ENCODE measurements at regions not wholly inside any gene's neighbourhood (a gene's known extent, or its start where the extent isn't known, plus 50 kb on each side); places are given as distances from the start of the nearest gene placed in this dataset.

GRCh38 chr3:127107491-127108375, 85.2 kb upstream of the PRR23E start:
- no peak for DNase-seq (ENCODE audit: low read depth, low spot score)

DNA sequence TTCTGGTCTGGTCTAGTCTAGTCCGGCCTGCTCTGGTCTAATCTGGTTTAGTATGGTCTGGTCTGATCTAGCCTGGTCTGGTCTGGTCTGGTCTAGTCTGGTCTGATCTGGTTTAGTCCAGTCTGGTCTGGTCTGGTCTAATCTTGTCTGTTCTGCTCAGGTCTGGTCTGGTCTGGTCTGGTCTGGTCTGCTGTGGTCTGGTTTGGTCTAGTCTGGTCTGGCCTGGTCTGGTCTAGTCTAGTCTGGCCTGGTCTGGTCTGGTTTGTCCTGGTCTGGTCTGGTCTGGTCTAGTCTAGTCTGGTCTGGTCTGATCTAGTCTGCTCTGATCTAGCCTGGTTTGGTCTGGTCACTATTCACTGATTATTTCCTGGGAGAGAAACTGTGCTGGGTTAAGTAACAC, 84.1 kb upstream of the PRR23E start:
- no peak for DNase-seq (ENCODE audit: low read depth, low spot score)

DNA sequence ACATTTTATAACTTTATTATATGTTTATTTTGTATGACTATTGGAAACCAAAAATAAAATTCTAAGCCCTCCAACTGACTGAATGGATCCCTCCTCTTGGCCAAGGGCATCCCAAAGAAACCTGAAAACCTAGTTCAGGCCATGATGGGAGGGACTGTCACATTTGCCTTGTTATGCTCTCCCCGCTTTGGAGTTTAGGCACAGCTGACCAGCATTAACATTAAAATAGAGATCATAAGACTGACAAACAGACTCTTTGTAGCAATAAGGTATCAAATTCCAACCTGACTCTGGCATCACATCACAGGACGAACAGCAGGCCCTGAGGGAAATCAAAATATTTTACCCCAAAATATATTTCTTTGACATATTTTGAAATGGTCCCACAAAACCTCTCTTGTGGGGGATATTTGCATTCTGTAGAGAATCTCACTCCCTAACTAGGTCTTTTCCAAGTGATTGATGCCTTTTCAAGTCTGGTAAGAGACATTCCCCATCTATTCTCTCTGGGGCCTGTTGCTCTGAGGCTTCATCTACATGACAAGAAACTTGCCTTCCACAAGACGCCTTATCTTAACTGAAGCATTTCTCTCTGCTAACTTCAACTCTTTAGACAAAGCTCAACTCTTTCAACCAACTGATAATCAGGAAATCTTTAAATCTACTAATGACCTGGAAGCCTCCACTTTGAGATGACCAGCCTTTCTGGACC, 81.8 kb upstream of the PRR23E start:
- DNase-seq (ENCODE audit: low read depth, low spot score), result peak; percentile 23

- no peak for DNase-seq (ENCODE audit: low read depth, low spot score)
Observed at GRCh38 chr3:127112796-127113570, 79.9 kb upstream of the PRR23E start.

- DNase-seq (ENCODE audit: low read depth, low spot score), result no peak
Observed at GRCh38 chr3:127113571-127113891, 79.4 kb upstream of the PRR23E start.

DNA sequence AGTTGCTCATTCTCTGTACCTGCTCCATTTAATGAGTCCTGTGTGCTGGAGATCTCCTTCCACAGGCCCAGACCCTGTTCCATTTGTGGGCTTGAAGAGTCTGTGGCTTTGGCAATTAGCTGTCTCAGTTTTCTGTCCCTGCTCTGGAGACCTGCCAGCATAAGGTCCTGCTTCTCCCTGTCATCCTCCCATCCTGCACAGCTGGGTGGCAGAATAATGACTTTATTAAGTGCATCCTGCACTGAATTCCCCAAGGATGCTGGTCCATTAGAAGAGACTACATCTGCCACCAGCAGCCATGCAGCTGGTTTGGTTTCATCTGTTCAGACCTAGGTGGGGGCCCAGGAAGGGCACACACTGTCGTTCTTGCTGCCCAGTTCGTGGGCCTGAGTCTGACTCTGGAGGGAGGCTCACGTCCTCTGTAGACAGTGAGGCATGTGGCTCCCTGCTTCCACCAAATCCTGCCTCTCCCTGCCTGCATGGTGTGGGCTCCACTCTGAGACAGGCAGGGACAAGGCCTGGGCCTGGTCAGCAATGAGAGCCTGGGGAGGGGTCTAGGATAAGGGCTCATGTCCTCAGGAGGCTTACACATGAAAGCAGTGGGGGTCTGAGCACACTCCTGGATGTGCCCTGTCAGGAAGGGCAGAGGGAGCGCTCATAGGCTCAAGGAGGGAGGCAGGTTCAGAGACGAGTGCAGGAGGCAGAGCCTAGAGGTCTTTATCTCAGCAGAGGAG, 78.4 kb upstream of the PRR23E start:
- DNase-seq (ENCODE audit: low read depth, low spot score), result no peak

GRCh38 chr3:127115691-127116351, 77.1 kb upstream of the PRR23E start:
- no peak for DNase-seq (ENCODE audit: low read depth, low spot score)

DNA sequence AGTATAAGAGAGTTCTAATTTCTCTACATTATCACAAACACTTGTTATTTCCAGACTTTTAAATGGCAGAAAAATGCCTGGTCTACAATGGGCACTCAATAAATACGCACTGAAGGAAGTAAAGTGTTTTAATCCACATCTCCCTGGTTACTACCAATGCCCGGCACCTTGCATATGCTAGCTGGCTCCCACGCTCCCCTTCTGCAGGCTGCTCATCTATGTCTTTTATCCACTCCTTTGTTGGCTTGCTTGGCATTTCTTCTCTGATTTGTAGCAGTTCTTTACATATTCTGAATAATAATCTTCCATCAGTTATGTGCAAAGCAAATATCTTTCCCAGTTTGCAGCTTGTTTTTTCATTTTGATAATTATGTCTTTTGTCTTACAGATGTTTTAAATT, 74.6 kb upstream of the PRR23E start:
- DNase-seq (ENCODE audit: low read depth, low spot score), result no peak

DNA sequence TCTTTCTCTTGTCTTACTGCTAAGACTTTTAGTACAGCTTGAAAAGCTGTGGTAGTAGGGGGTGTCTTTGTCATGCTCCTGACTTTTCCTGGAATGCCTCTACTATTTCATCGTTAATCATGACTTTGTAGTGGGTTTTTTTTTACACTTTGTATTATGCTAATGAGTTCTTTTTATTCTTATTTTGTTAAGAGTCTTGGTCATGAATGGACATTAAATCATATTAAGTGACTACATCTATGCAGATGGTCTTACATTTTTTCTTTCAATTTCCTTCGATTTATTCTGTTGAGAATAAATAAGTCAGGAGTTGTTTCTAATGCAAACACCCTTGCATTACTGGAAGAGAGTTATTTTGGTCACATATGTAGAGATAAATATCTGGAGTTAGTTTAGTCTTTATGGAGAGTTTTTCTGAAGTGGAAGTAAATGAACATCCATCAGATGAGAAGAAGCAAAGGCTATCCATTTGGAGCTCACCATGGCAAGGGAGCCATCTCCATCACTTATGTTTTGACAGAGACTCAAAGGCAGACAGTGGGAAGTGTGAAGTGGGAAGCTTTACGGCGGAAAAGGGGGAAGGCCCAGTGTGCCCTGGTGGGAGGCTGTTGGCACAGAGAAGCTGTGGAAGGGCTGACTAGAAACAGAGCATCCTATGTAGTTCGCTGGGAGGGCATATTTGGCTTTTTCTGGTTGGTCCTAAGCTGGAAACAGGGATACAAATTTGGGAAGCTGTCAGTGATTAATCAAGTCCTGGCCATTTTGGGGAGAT, 73.1 kb upstream of the PRR23E start:
- no peak for DNase-seq (ENCODE audit: low read depth, low spot score)

GRCh38 chr3:127120851-127121647, 71.9 kb upstream of the PRR23E start:
- DNase-seq (ENCODE audit: low read depth, low spot score), result no peak

DNA sequence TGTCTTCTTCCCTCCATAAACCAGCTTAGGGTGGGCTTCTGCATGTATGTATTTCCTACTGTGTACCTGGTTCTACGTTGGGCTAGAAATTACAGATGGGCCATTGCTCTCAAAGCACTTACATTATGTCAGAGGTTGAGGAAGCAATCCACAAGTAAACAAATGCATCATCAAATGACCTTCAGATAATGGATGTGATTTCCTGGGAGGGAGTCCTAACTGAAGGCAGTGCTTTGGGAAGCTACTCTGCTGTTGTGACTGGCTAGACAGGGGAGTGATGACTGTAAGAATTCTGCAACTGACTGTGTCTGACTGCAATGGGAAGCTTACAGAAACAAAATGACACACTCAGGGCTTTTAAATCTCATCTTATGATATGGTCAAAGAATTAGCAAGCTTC, 71.0 kb upstream of the PRR23E start:
- no peak for DNase-seq (ENCODE audit: low read depth, low spot score)

GRCh38 chr3:127123533-127123932, 69.4 kb upstream of the PRR23E start:
- DNase-seq (ENCODE audit: low read depth, low spot score), result no peak

DNA sequence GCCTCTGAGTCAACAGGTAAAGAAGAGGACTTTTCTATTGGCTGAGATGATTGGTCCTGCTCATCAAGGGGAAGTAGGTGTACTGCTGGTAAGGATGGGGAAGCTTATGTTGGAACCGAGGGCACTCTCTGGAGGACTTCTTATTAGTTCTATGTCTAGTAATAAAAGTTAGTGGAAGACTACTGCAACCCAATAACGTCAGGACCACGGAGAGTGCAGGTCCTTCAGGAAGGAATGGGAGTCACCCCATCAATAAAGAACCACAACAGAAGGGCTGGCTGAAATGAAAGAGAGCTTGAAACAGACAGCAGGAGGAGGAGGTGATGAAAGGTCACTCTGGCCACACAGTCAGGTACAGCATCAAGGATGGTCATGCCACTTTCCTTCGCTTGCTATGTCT, 68.8 kb upstream of the PRR23E start:
- no peak for DNase-seq (ENCODE audit: low read depth, low spot score)

DNA sequence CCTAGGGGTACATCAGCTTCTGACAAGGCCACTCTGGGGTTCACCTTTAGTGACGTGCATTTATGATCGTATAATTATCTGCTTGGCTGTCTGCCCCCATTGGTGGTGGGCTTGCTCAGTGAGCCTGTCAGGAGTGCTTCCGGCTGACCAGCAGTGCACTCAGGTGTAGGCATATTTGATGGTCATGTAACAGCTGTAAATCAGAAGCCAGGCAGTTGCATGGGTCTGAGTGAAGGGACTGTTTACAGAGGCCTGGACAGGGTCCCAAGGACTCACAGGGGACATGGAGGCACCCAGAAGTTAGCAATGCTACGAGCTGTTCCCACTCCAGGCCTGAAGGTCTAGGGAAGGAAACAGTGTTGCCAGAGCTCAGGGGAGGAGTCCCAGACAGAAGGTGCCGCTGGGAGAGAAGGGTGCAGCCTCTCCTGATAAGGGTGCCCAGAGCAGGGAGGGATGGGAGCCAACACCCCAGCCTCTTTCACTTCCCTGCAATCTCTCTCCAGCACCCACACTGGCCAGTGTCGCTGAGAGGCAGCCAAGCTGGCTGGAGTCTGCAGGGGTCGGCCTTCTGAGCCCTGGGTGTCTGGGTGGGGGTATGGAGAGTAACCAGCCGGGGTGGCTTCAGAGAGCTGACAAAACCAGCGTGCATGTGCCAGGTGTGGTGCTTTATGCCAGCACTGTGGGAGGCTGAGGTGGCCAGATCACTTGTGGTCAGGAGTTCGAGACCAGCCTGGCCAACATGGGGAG, 61.3 kb upstream of the PRR23E start:
- DNase-seq (ENCODE audit: low read depth, low spot score), result no peak

DNA sequence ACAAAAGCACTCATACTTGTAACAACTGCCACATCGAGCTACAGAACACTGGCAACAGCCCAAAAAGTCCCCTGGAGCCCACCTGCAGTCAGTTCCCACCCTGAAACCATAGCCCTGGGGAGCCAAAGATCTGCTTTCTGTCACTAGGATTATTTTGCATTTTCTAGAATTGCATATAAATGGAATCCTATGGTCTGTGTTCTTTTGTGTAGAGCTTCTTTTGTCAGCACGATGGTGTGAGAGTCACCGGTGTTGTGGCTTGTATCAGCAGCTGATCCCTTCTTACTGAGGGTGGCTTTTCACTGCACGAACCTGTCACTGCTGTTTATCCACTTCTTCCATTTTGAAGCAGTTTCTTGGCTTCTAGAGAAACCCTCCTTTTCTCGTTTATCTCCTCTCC, 60.1 kb upstream of the PRR23E start:
- DNase-seq (ENCODE audit: low read depth, low spot score), result no peak

GRCh38 chr3:127133971-127134370, 59.0 kb upstream of the PRR23E start:
- no peak for DNase-seq (ENCODE audit: low read depth, low spot score)

- no peak for DNase-seq (ENCODE audit: low read depth, low spot score)
Observed at GRCh38 chr3:127134466-127134865, 58.5 kb upstream of the PRR23E start.

- no peak for DNase-seq (ENCODE audit: low read depth, low spot score)
Observed at GRCh38 chr3:127134887-127135240, 58.1 kb upstream of the PRR23E start.
